Spleen (tissue), 11 donors: ENCODE measurements at regions not wholly inside any gene's neighbourhood (a gene's known extent, or its start where the extent isn't known, plus 50 kb on each side); places are given as distances from the start of the nearest gene placed in this dataset.

Experiments
- DNase-seq: peaks from one replicate; pipeline ENCODE4 v3.0.0-alpha.2; 2020
- H3K27ac ChIP-seq, 8 donors: fragments of 200-600 bp; sonication (generic) in 7 of 8; 1 replicate in 4 of 8; 2 replicates in 4 of 8; pipeline versions ENCODE4 v1.5.0 to v1.8.0; 2016 to 2021; ENCODE audit warnings: inconsistent platforms in 4 of 8, mild to moderate bottlenecking in 4 of 8, moderate library complexity in 1 of 8
- H3K27me3 ChIP-seq, 7 donors: fragments of 200-600 bp; sonication (generic) in 6 of 7; replicated peaks in 1 of 7; 1 replicate in 4 of 7; 2 replicates in 3 of 7; pipeline versions ENCODE4 v1.5.0 to v1.8.0; 2016 to 2021; ENCODE audit warnings: inconsistent platforms in 3 of 7, mild to moderate bottlenecking in 1 of 7
- H3K36me3 ChIP-seq, 6 donors: fragments of 200-600 bp; sonication (generic) in 5 of 6; 1 replicate in 4 of 6; 2 replicates in 2 of 6; pipeline versions ENCODE4 v1.5.0 to v1.8.0; 2016 to 2021; ENCODE audit warnings: inconsistent platforms in 2 of 6
- H3K4me1 ChIP-seq, 6 donors: fragments of 200-600 bp; sonication (generic) in 5 of 6; 1 replicate in 3 of 6; 2 replicates in 3 of 6; pipeline versions ENCODE4 v1.5.0 to v1.8.0; 2016 to 2021; ENCODE audit warnings: inconsistent platforms in 3 of 6
- H3K4me3 ChIP-seq, 8 donors: fragments of 200-600 bp; sonication (generic) in 7 of 8; 1 replicate in 4 of 8; 2 replicates in 4 of 8; pipeline versions ENCODE4 v1.5.0 to v1.8.0; 2016 to 2021; ENCODE audit warnings: inconsistent platforms in 4 of 8, mild to moderate bottlenecking in 4 of 8, moderate library complexity in 2 of 8
- H3K9me3 ChIP-seq, 8 donors: fragments of 200-600 bp; sonication (generic) in 7 of 8; 1 replicate in 4 of 8; 2 replicates in 4 of 8; pipeline versions ENCODE4 v1.5.0 to v1.8.0; 2016 to 2021; ENCODE audit warnings: inconsistent platforms in 4 of 8
- POLR2A ChIP-seq, 3 donors: fragments of 450-650 bp; IDR thresholded peaks; one replicate each; pipeline ENCODE4 v1.5.1; 2017; ENCODE audit warnings: antibody characterized with exemption in 3 of 3, mild to moderate bottlenecking in 1 of 3
- POLR2AphosphoS5 ChIP-seq, 3 donors: sonication (generic); formaldehyde crosslinking; IDR thresholded peaks; one replicate each; pipeline ENCODE4 v1.5.1; 2017; ENCODE audit warnings: antibody characterized with exemption in 3 of 3
- WGBS, 5 donors: extraction: QIAGEN DNeasy Blood & Tissue Kit in 3 of 5; methylation state at CpG; one replicate each; pipeline versions ENCODE4 v1.1.5 to v1.1.7; 2013 to 2018; 5-methylcytosine and 5-hydroxymethylcytosine counted together
- intact Hi-C: fragments of 100-400 bp; cut with DNase I; formaldehyde crosslinking; loops from one replicate; pipeline ENCODE4 v1.15.0; 2023; ENCODE audit warnings: low total_unique reads
- TF ChIP-seq, protein P1 (sequence below), 11 experiments: fragments of 200-600 bp in 7 of 11; fragments of 450-650 bp in 4 of 11; sonication (generic) in 4 of 11; IDR thresholded peaks in 8 of 11; conservative IDR thresholded peaks in 3 of 11; 1 replicate in 7 of 11; 2 replicates in 4 of 11; pipeline versions ENCODE4 v1.4.0 to v1.8.0; 2016 to 2021; ENCODE audit warnings: antibody characterized with exemption in 11 of 11, inconsistent platforms in 4 of 11, mild to moderate bottlenecking in 1 of 11
- donor health status: healthy with polysubstance abuse.
- donor health status: DM: no; HTN: no; CAD: no; lungs with moderate emphysema.
- donor health status: DM: no; HTN: no; CAD: no.
- donor health status: Bipolar disorder and iron deficiency.
- donor health status: healthy.
- donor health status: DM: no; HTN: no; CAD: no.
- donor health status: DM: yes; HTN: yes; CAD: no.

DNA sequence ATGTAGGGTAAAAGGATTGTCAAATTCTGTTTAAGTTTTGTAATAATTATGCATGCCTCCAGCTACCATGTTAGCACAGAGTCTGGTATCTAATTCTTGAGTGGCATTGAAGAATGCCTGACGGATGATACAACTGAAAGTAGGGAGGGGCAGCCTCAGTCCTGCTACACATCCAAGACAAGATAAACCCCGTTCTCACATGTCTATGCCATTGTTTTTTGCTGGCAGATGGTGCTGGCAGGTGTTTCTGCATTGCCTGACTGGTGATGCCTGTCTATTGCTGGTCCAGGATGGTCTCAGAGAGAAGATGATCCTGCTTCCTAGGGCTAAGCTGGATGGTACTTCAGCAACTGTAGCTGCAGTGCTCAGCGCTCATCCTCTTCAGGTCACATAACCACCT is 245.8 kb upstream of the NAV3 start:
- Histone ChIP-seq H3K9me3 (peaks cover 0 to 9% (median 0%) of the 10 kb centered on the region in 8 donors), H3K27ac (no peak overlapping the region), H3K36me3 (no peaks in the 10 kb centered on the region), H3K4me3 (no peak overlapping the region), H3K4me1 (no peaks in the 10 kb centered on the region), H3K27me3 (no peaks in the 10 kb centered on the region)
- intact Hi-C loops: no loop called here
- no peak for TF ChIP-seq POLR2AphosphoS5 (IDR thresholded peaks at IDR 0.05)
- TF ChIP-seq, protein P1, sequence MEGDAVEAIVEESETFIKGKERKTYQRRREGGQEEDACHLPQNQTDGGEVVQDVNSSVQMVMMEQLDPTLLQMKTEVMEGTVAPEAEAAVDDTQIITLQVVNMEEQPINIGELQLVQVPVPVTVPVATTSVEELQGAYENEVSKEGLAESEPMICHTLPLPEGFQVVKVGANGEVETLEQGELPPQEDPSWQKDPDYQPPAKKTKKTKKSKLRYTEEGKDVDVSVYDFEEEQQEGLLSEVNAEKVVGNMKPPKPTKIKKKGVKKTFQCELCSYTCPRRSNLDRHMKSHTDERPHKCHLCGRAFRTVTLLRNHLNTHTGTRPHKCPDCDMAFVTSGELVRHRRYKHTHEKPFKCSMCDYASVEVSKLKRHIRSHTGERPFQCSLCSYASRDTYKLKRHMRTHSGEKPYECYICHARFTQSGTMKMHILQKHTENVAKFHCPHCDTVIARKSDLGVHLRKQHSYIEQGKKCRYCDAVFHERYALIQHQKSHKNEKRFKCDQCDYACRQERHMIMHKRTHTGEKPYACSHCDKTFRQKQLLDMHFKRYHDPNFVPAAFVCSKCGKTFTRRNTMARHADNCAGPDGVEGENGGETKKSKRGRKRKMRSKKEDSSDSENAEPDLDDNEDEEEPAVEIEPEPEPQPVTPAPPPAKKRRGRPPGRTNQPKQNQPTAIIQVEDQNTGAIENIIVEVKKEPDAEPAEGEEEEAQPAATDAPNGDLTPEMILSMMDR (IDR thresholded peaks at IDR 0.05 in 8 of 11, conservative IDR thresholded peaks at IDR 0.05 in 3 of 11): no peak
- TF ChIP-seq POLR2A (IDR thresholded peaks at IDR 0.05): no peak
- no peak for DNase-seq
- WGBS, 5 donors: 76 to 88% (median 79%) methylated on average over 3 of the region's 3 CpGs

DNA sequence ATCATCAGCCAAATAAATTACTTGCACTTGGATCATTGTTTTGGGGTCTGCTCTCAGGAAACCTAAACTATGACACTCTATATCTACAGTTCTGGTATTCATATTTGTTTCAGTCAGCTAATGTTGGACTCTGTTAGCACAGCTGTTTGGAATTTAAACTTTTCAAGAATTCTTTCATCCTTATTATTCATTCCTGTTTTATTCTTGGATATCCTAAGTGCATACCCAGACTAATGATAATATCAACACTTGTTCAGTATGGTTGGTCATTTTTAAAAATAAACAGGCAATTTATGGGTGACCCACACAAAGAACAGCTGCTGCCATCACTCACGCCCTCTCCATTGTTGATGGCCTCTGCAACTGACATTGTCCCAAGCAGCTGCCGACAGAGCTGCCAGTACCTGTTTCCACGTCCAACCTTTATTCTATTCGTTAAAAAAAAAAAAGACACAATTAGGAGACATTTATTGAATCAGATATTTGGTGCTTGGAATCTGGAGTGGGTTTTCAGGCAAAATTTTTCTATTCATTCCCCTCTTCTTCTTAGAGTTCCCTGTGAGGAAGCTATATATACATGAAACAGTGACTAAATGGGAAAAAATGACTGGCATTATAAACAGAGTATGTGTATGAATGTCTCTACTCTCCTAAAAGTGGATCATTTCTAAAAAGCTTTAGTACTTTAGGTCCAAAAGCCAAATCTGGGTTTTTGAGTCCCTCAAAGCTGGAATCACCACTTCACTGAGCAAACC is 252.1 kb upstream of the NAV3 start:
- no peak for DNase-seq
- H3K4me3 ChIP-seq: no peak overlapping the region
- 54 to 75% (median 68%) methylated on average over 4 of the region's 4 CpGs for WGBS, 5 donors
- no peaks in the 10 kb centered on the region for H3K36me3 ChIP-seq
- no peaks in the 10 kb centered on the region for H3K4me1 ChIP-seq
- H3K27me3 ChIP-seq: no peaks in the 10 kb centered on the region
- TF ChIP-seq POLR2A (IDR thresholded peaks at IDR 0.05) (no peak), POLR2AphosphoS5 (IDR thresholded peaks at IDR 0.05) (no peak)
- TF ChIP-seq, protein P1 (IDR thresholded peaks at IDR 0.05 in 8 of 11, conservative IDR thresholded peaks at IDR 0.05 in 3 of 11): no peak
- H3K9me3 ChIP-seq: no peaks in the 10 kb centered on the region
- no peak overlapping the region for H3K27ac ChIP-seq
- intact Hi-C loops: no loop called here

DNA sequence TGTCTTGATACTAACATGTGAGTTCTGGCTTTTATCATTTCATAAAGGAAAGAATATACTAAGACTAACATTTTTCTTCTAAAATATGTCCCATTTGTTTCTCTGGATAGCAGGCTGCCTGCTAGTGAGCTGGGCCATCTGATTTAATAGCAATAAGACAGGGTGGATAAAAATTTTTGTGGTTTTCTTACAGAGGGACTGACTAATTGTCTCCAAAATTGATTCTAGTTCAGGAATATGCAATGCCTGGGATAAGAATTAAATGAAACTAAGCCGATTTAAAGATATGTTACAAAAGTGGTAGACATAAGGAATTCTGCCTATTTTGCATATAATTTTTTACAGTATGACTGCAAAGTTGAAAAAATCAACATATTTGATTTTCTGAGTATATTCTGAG is 252.9 kb upstream of the NAV3 start:
- 67 to 93% (median 84%) methylated on average over 1 of the region's 1 CpG for WGBS, 5 donors
- Histone ChIP-seq H3K9me3 (no peaks in the 10 kb centered on the region), H3K27ac (no peak overlapping the region), H3K4me3 (no peak overlapping the region), H3K36me3 (no peaks in the 10 kb centered on the region), H3K27me3 (no peaks in the 10 kb centered on the region), H3K4me1 (no peaks in the 10 kb centered on the region)
- DNase-seq: no peak
- TF ChIP-seq, protein P1 (IDR thresholded peaks at IDR 0.05 in 8 of 11, conservative IDR thresholded peaks at IDR 0.05 in 3 of 11): no peak
- TF ChIP-seq POLR2AphosphoS5 (IDR thresholded peaks at IDR 0.05) (no peak), POLR2A (IDR thresholded peaks at IDR 0.05) (no peak)
- intact Hi-C loops: no loop called here

DNA sequence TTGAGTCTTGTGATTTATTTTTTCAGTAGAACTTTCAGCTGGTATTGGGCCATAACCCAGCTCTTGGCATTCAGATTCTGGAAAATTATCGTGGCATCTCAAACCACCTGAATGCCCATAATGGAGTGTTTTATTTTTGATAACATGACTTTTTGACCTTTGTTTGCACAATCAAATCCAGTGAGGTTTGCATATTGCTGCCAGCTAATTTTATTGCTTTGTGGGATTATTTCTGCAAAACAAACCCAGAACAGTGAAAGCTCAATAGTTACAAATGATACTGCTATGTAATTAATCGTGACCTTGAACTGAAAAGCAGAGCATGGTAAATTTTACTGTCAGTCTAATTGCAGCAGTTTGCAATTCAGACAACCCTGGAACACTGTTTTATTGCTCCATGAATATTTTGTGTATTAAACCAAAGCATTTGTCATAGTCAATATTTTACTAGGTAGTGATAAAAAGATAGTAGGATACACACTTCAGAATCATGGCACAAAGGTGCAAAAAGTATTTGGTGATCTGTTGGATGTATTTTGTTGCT is 255.2 kb upstream of the NAV3 start:
- DNase-seq: no peak
- Histone ChIP-seq H3K9me3 (no peaks in the 10 kb centered on the region), H3K4me1 (no peaks in the 10 kb centered on the region), H3K36me3 (no peaks in the 10 kb centered on the region), H3K27ac (no peak overlapping the region), H3K4me3 (no peak overlapping the region), H3K27me3 (no peaks in the 10 kb centered on the region)
- TF ChIP-seq POLR2A (IDR thresholded peaks at IDR 0.05) (no peak), POLR2AphosphoS5 (IDR thresholded peaks at IDR 0.05) (no peak)
- TF ChIP-seq, protein P1 (IDR thresholded peaks at IDR 0.05 in 8 of 11, conservative IDR thresholded peaks at IDR 0.05 in 3 of 11): no peak
- WGBS, 5 donors: 65 to 89% (median 87%) methylated on average over 2 of the region's 2 CpGs
- intact Hi-C loops: no loop called here
